HG03039 (cell line): ENCODE measurements at regions not wholly inside any gene's neighbourhood (a gene's known extent, or its start where the extent isn't known, plus 50 kb on each side); places are given as distances from the start of the nearest gene placed in this dataset.
"Not testable (repeated sequence)": the region's sequence is repeated elsewhere in the genome, so short reads cannot be mapped to it uniquely, and the experiment has no call there.

Experiments
- ATAC-seq: cut with Tn5 transposase; IDR thresholded peaks from one replicate; pipeline ENCODE4 v1.9.1; 2021; ENCODE audit warnings: mild to moderate bottlenecking, moderate library complexity; ENCODE audit not compliant: unreplicated experiment

GRCh38 chr12:77229640-77230442 is 164.5 kb upstream of the E2F7 start:
- no peak for ATAC-seq

- ATAC-seq: no peak
Measured at GRCh38 chr12:77228376-77228775, 163.0 kb upstream of the E2F7 start.

- ATAC-seq: no peak
Measured at GRCh38 chr12:77226368-77226767, 161.0 kb upstream of the E2F7 start.

- ATAC-seq: no peak
Measured at GRCh38 chr12:77225373-77225772, 160.0 kb upstream of the E2F7 start.

- no peak for ATAC-seq
Measured at GRCh38 chr12:77224346-77224745, 159.0 kb upstream of the E2F7 start.

GRCh38 chr12:77222336-77222735 is 157.0 kb upstream of the E2F7 start:
- no peak for ATAC-seq

GRCh38 chr12:77220586-77220985 is 155.2 kb upstream of the E2F7 start:
- ATAC-seq: no peak

GRCh38 chr12:77218278-77218677 is 152.9 kb upstream of the E2F7 start:
- ATAC-seq: no peak

GRCh38 chr12:77216136-77216535 is 150.8 kb upstream of the E2F7 start:
- not testable (repeated sequence) for ATAC-seq

GRCh38 chr12:77214136-77214535 is 148.8 kb upstream of the E2F7 start:
- no peak for ATAC-seq

- no peak for ATAC-seq
Measured at GRCh38 chr12:77213319-77213718, 147.9 kb upstream of the E2F7 start.

- ATAC-seq: no peak
Measured at GRCh38 chr12:77210724-77211123, 145.4 kb upstream of the E2F7 start.

- ATAC-seq: no peak
Measured at GRCh38 chr12:77204083-77204482, 138.7 kb upstream of the E2F7 start.

GRCh38 chr12:77202457-77203060 is 137.2 kb upstream of the E2F7 start:
- no peak for ATAC-seq

- no peak for ATAC-seq
Measured at GRCh38 chr12:77189901-77190416, 124.6 kb upstream of the E2F7 start.

- ATAC-seq: no peak
Measured at GRCh38 chr12:77189458-77189857, 124.1 kb upstream of the E2F7 start.

- ATAC-seq: no peak
Measured at GRCh38 chr12:77179515-77179914, 114.1 kb upstream of the E2F7 start.

GRCh38 chr12:77167801-77168200 is 102.4 kb upstream of the E2F7 start:
- no peak for ATAC-seq

- ATAC-seq: no peak
Measured at GRCh38 chr12:77166696-77167095, 101.3 kb upstream of the E2F7 start.

GRCh38 chr12:77163074-77164038 is 98.0 kb upstream of the E2F7 start:
- ATAC-seq: no peak

GRCh38 chr12:77161944-77162343 is 96.6 kb upstream of the E2F7 start:
- ATAC-seq: no peak
